ENCODE measurements at regions not wholly inside any gene's neighbourhood (a gene's known extent, or its start where the extent isn't known, plus 50 kb on each side); places are given as distances from the start of the nearest gene placed in this dataset.

DNA sequence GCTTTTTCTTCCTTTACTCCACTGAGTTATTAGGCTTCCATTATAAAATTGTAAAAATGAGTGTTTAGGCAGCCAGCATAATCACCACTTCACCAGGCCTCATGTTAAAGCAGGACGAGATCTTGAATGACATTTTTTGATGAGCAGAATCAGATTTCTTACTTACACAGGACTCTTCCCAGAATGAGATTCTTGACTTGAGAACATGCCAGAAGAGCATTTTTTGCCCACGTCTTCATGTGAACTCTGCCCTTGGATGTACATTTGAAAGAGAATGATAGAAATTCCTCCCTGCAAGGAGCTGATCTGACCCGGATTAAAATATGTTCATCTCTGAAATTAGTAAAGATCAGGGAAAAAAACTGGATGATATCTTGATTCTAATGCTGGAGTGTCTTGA, 212.1 kb upstream of the ADRA1B start:
- Histone ChIP-seq H3K27ac (no peak overlapping the region), H3K4me3 (no peak overlapping the region), H3K36me3 (no peaks in the 10 kb centered on the region), H3K27me3 (no peaks in the 10 kb centered on the region), H3K4me1 (no peaks in the 10 kb centered on the region), H3K9me3 (peaks cover 0 to 16% (median 2%) of the 10 kb centered on the region in 3 donors)
- no peak for ATAC-seq
- TF ChIP-seq CTCF (IDR thresholded peaks at IDR 0.05) (no peak), POLR2A (IDR thresholded peaks at IDR 0.05) (no peak), POLR2AphosphoS5 (IDR thresholded peaks at IDR 0.05) (no peak), EP300 (IDR thresholded peaks at IDR 0.05) (no peak)
- WGBS, 2 donors (ENCODE audit: low coverage in 1 of 2): 24 to 48% methylated on average over 3 of the region's 3 CpGs

DNA sequence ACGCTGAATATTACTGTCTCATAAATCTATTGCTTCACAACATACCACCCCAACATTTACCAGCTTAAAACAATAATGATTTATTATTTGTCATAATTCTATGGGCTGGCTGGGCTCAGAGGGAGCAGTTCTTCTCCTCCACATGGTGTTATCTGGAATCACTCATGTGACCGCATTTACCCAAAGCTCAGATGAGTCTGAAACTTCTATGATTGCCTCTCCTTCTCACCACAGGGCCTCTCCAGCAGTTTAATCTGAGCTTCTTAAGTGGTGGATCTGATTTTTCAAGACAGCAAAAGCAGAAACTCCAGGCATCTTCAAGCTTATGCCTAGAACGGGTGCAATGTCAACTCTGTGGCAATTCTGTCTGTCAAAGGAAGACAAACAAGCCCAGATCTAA, 210.3 kb upstream of the ADRA1B start:
- ATAC-seq: no peak
- peaks cover 0 to 16% (median 2%) of the 10 kb centered on the region in 3 donors for H3K9me3 ChIP-seq
- H3K27me3 ChIP-seq: no peaks in the 10 kb centered on the region
- H3K36me3 ChIP-seq: no peaks in the 10 kb centered on the region
- WGBS, 2 donors (ENCODE audit: low coverage in 1 of 2): 80 to 86% methylated on average over 1 of the region's 3 CpGs
- no peak overlapping the region for H3K27ac ChIP-seq
- TF ChIP-seq POLR2A (IDR thresholded peaks at IDR 0.05): no peak
- no peak for TF ChIP-seq CTCF (IDR thresholded peaks at IDR 0.05)
- TF ChIP-seq EP300 (IDR thresholded peaks at IDR 0.05): no peak
- no peak for TF ChIP-seq POLR2AphosphoS5 (IDR thresholded peaks at IDR 0.05)
- H3K4me3 ChIP-seq: no peak overlapping the region
- H3K4me1 ChIP-seq: no peaks in the 10 kb centered on the region

DNA sequence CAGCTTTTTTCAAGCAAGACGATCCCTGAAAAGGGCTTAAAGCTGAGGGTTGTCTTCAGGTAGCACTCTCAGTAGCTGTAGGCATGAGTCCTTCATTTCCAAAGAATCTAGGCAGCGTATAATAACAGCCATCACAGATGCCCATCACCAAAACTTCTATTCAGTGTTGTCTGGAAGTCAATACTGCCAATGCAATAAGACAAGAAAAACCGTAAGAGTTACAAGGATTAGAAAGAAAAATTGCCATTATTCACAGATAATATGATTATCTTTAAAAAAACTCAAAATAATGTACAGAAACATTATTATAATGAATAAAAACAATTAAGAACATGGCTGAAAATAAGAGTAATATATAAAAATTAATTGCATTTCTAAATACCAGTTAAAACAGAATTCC, 208.2 kb upstream of the ADRA1B start:
- H3K4me1 ChIP-seq: no peaks in the 10 kb centered on the region
- 86 to 91% methylated on average over 2 to 3 of the region's 3 CpGs for WGBS, 2 donors (ENCODE audit: low coverage in 1 of 2)
- no peak overlapping the region for H3K27ac ChIP-seq
- peaks cover 0 to 16% (median 2%) of the 10 kb centered on the region in 3 donors for H3K9me3 ChIP-seq
- no peak overlapping the region for H3K4me3 ChIP-seq
- ATAC-seq: no peak
- H3K27me3 ChIP-seq: no peaks in the 10 kb centered on the region
- no peak for TF ChIP-seq POLR2A (IDR thresholded peaks at IDR 0.05)
- TF ChIP-seq EP300 (IDR thresholded peaks at IDR 0.05): no peak
- TF ChIP-seq POLR2AphosphoS5 (IDR thresholded peaks at IDR 0.05): no peak
- TF ChIP-seq CTCF (IDR thresholded peaks at IDR 0.05): no peak
- no peaks in the 10 kb centered on the region for H3K36me3 ChIP-seq

DNA sequence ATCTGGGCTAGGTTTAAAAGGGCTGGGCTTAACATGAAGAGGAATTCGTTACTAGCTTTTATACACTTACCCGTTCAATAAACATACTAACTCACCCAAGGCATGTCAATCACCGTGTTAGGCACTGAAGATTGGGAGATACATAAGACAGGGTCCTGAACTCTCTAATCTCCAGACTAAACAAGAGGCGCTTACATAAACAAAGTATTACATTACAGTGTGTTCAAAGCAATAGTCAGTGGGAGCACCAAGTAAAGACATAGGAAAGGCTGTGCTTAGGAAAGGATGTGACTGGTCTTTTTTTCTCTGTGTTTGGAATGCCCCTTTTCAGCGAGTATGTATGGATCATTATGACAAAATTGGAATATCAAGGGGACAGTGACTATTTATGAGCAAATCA, 203.6 kb upstream of the ADRA1B start:
- TF ChIP-seq CTCF (IDR thresholded peaks at IDR 0.05) (no peak), EP300 (IDR thresholded peaks at IDR 0.05) (no peak), POLR2A (IDR thresholded peaks at IDR 0.05) (no peak), POLR2AphosphoS5 (IDR thresholded peaks at IDR 0.05) (no peak)
- no peak overlapping the region for H3K27ac ChIP-seq
- no peaks in the 10 kb centered on the region for H3K4me1 ChIP-seq
- ATAC-seq: no peak
- peaks cover 3% of the 10 kb centered on the region for H3K27me3 ChIP-seq
- H3K4me3 ChIP-seq: no peak overlapping the region
- 0 to 18% methylated on average over 5 of the region's 5 CpGs for WGBS, 2 donors (ENCODE audit: low coverage in 1 of 2)
- H3K9me3 ChIP-seq: peaks cover 0 to 10% (median 2%) of the 10 kb centered on the region in 3 donors
- no peaks in the 10 kb centered on the region for H3K36me3 ChIP-seq

- no peak for TF ChIP-seq CTCF (IDR thresholded peaks at IDR 0.05)
- no peak for TF ChIP-seq EP300 (IDR thresholded peaks at IDR 0.05)
- TF ChIP-seq POLR2AphosphoS5 (IDR thresholded peaks at IDR 0.05): no peak
- TF ChIP-seq POLR2A (IDR thresholded peaks at IDR 0.05): no peak
- Histone ChIP-seq H3K9me3 (peaks cover 0 to 5% (median 0%) of the 10 kb centered on the region in 3 donors), H3K27me3 (peaks cover 3% of the 10 kb centered on the region), H3K27ac (no peak overlapping the region), H3K4me3 (no peak overlapping the region), H3K4me1 (no peaks in the 10 kb centered on the region), H3K36me3 (no peaks in the 10 kb centered on the region)
- ATAC-seq: no peak
Observed at GRCh38 chr5:159713254-159713653, 203.0 kb upstream of the ADRA1B start.

All from gastroesophageal sphincter (tissue), 4 donors.